ENCODE measurements at regions not wholly inside any gene's neighbourhood (a gene's known extent, or its start where the extent isn't known, plus 50 kb on each side); places are given as distances from the start of the nearest gene placed in this dataset.

GRCh38 chr13:87554045-87554444 lies 117.1 kb upstream of the SLITRK5 start:
- TF ChIP-seq FOXM1 (IDR thresholded peaks at IDR 0.05; ENCODE audit: borderline replicate concordance) (no peak), L3MBTL2 (conservative IDR thresholded peaks at IDR 0.05) (no peak), FOXK2 (IDR thresholded peaks at IDR 0.05) (no peak)
